Adipocyte (in vitro differentiated cells): ENCODE measurements at regions not wholly inside any gene's neighbourhood (a gene's known extent, or its start where the extent isn't known, plus 50 kb on each side); places are given as distances from the start of the nearest gene placed in this dataset.

Source experiments
- DNase-seq: peaks from one replicate; pipeline ENCODE4 v3.0.0-alpha.2; 2015; ENCODE audit warnings: low read depth
- H3K27me3 ChIP-seq: replicated peaks from 2 replicates; pipeline ENCODE4 v1.7.0; 2013; ENCODE audit warnings: mild to moderate bottlenecking, low read length, moderate library complexity; ENCODE audit not compliant: control insufficient read depth, insufficient read depth
- H3K36me3 ChIP-seq: 2 replicates; pipeline ENCODE4 v1.7.0; 2013; ENCODE audit warnings: low read length, mild to moderate bottlenecking, moderate library complexity; ENCODE audit not compliant: control insufficient read depth, insufficient read depth, severe bottlenecking
- H3K4me1 ChIP-seq: 2 replicates; pipeline ENCODE4 v1.7.0; 2013; ENCODE audit warnings: mild to moderate bottlenecking, low read length, moderate library complexity; ENCODE audit not compliant: control insufficient read depth, insufficient read depth
- H3K4me3 ChIP-seq: 2 replicates; pipeline ENCODE4 v1.7.0; 2013; ENCODE audit warnings: mild to moderate bottlenecking, low read length, moderate library complexity
- H3K9ac ChIP-seq: 2 replicates; pipeline ENCODE4 v1.7.0; 2013; ENCODE audit warnings: mild to moderate bottlenecking, low read length, moderate library complexity
- H3K9me3 ChIP-seq: 2 replicates; pipeline ENCODE4 v1.7.0; 2013; ENCODE audit warnings: mild to moderate bottlenecking, low read length, moderate library complexity; ENCODE audit not compliant: control insufficient read depth

GRCh38 chr14:26966908-26967307, 369.1 kb upstream of the NOVA1 start:
- Histone ChIP-seq H3K9ac (peak overlapping the region; percentile 14), H3K4me3 (peak overlapping the region; percentile 18), H3K9me3 (no peaks in the 10 kb centered on the region), H3K36me3 (no peaks in the 10 kb centered on the region), H3K4me1 (peaks cover 38% of the 10 kb centered on the region), H3K27me3 (no peaks in the 10 kb centered on the region)
- no peak for DNase-seq

- Histone ChIP-seq H3K4me3 (no peak overlapping the region), H3K36me3 (no peaks in the 10 kb centered on the region), H3K27me3 (no peaks in the 10 kb centered on the region), H3K4me1 (no peaks in the 10 kb centered on the region), H3K9ac (no peak overlapping the region), H3K9me3 (no peaks in the 10 kb centered on the region)
- DNase-seq: no peak
Observed at GRCh38 chr14:26974965-26975364, 377.1 kb upstream of the NOVA1 start.

GRCh38 chr14:26982071-26982470, 384.2 kb upstream of the NOVA1 start:
- no peak overlapping the region for H3K9ac ChIP-seq
- H3K9me3 ChIP-seq: no peaks in the 10 kb centered on the region
- no peaks in the 10 kb centered on the region for H3K4me1 ChIP-seq
- H3K4me3 ChIP-seq: no peak overlapping the region
- H3K27me3 ChIP-seq: no peaks in the 10 kb centered on the region
- no peak for DNase-seq
- H3K36me3 ChIP-seq: no peaks in the 10 kb centered on the region

GRCh38 chr14:26984311-26985177, 386.7 kb upstream of the NOVA1 start:
- H3K27me3 ChIP-seq: no peaks in the 10 kb centered on the region
- no peaks in the 10 kb centered on the region for H3K9me3 ChIP-seq
- H3K36me3 ChIP-seq: no peaks in the 10 kb centered on the region
- no peaks in the 10 kb centered on the region for H3K4me1 ChIP-seq
- DNase-seq: peak; percentile 86
- H3K9ac ChIP-seq: no peak overlapping the region
- H3K4me3 ChIP-seq: no peak overlapping the region

- DNase-seq: no peak
- Histone ChIP-seq H3K4me3 (no peak overlapping the region), H3K4me1 (peaks cover under 1% of the 10 kb centered on the region), H3K27me3 (no peaks in the 10 kb centered on the region), H3K36me3 (no peaks in the 10 kb centered on the region), H3K9ac (no peak overlapping the region), H3K9me3 (no peaks in the 10 kb centered on the region)
Observed at GRCh38 chr14:26987744-26988363, 390.0 kb upstream of the NOVA1 start.

- no peak overlapping the region for H3K4me3 ChIP-seq
- H3K9ac ChIP-seq: no peak overlapping the region
- no peaks in the 10 kb centered on the region for H3K27me3 ChIP-seq
- H3K4me1 ChIP-seq: peaks cover 21% of the 10 kb centered on the region
- no peak for DNase-seq
- no peaks in the 10 kb centered on the region for H3K36me3 ChIP-seq
- H3K9me3 ChIP-seq: no peaks in the 10 kb centered on the region
Observed at GRCh38 chr14:26990946-26991345, 393.1 kb upstream of the NOVA1 start.

GRCh38 chr14:26992403-26993115, 394.7 kb upstream of the NOVA1 start:
- no peak for DNase-seq
- H3K9me3 ChIP-seq: no peaks in the 10 kb centered on the region
- H3K4me3 ChIP-seq: no peak overlapping the region
- H3K36me3 ChIP-seq: no peaks in the 10 kb centered on the region
- no peak overlapping the region for H3K9ac ChIP-seq
- H3K4me1 ChIP-seq: peaks cover 27% of the 10 kb centered on the region
- no peaks in the 10 kb centered on the region for H3K27me3 ChIP-seq

- H3K27me3 ChIP-seq: no peaks in the 10 kb centered on the region
- H3K36me3 ChIP-seq: no peaks in the 10 kb centered on the region
Observed at GRCh38 chr14:26993556-26993955, 395.7 kb upstream of the NOVA1 start.

GRCh38 chr14:26995301-26995700, 397.5 kb upstream of the NOVA1 start:
- Histone ChIP-seq H3K36me3 (no peaks in the 10 kb centered on the region), H3K9ac (no peak overlapping the region), H3K4me3 (no peak overlapping the region), H3K9me3 (no peaks in the 10 kb centered on the region), H3K4me1 (peaks cover 27% of the 10 kb centered on the region), H3K27me3 (no peaks in the 10 kb centered on the region)
- DNase-seq: no peak

More at GRCh38 chr14:26993556-26993955, 395.7 kb upstream of the NOVA1 start:
- no peak for DNase-seq
- H3K4me1 ChIP-seq: peaks cover 27% of the 10 kb centered on the region
- no peak overlapping the region for H3K9ac ChIP-seq
- no peak overlapping the region for H3K4me3 ChIP-seq
- no peaks in the 10 kb centered on the region for H3K9me3 ChIP-seq

- H3K36me3 ChIP-seq: no peaks in the 10 kb centered on the region
- no peak overlapping the region for H3K9ac ChIP-seq
- H3K9me3 ChIP-seq: no peaks in the 10 kb centered on the region
- H3K4me1 ChIP-seq: peaks cover 27% of the 10 kb centered on the region
- no peaks in the 10 kb centered on the region for H3K27me3 ChIP-seq
- no peak for DNase-seq
- no peak overlapping the region for H3K4me3 ChIP-seq
Observed at GRCh38 chr14:26996246-26996645, 398.4 kb upstream of the NOVA1 start.

GRCh38 chr14:27002179-27002578, 404.3 kb upstream of the NOVA1 start:
- no peak overlapping the region for H3K9ac ChIP-seq

More at GRCh38 chr14:27002179-27002578, 404.3 kb upstream of the NOVA1 start:
- no peaks in the 10 kb centered on the region for H3K36me3 ChIP-seq
- no peaks in the 10 kb centered on the region for H3K9me3 ChIP-seq
- no peaks in the 10 kb centered on the region for H3K27me3 ChIP-seq
- no peaks in the 10 kb centered on the region for H3K4me1 ChIP-seq
- no peak for DNase-seq
- no peak overlapping the region for H3K4me3 ChIP-seq
